ENCODE measurements at regions not wholly inside any gene's neighbourhood (a gene's known extent, or its start where the extent isn't known, plus 50 kb on each side); places are given as distances from the start of the nearest gene placed in this dataset.

DNA sequence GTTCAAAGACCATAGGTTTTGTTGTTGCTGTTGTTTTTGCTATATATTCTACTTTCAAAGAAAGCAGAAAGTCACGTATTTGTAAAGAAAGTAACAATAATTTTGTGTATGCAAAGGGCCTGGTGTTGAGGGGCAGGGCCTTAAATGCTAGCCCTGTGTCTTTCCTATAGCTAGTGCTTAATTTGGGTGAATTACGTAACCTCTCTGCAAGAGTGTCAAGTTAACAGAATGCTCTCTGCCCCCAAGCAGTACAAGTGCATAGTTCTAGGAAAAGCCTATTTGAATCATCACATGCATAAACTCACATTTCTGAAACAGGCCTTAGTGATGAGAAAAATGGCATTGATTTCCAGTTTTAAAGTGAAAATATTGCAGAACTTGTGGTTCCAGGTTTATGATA is 663.6 kb downstream of the STIM2 start:
- H3K9me3 ChIP-seq (ENCODE audit: control insufficient read depth, insufficient read depth, low read length): no peaks in the 10 kb centered on the region

DNA sequence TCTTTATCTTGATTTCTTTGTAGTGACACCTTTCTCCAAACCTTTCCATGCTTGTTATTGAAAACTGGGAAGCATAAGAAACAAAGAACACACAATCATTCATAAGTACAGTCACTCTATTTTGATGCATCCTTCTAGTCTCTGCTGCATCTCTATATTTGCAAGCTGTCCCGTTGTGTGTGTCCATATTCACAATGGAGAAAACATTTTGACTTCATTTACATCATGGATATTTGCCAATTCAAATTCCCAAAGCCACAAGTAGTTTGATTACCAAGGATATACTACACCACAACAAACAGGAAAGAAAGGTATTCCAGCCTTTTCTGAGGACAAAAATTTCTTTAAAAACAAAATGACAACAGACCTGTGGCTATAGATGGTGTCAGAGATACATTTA is 673.8 kb downstream of the STIM2 start:
- H3K27me3 ChIP-seq (ENCODE audit: control insufficient read depth, insufficient read depth, low read length): no peaks in the 10 kb centered on the region
- DNase-seq (ENCODE audit: low read depth, low spot score): no peak
- no peaks in the 10 kb centered on the region for H3K36me3 ChIP-seq (ENCODE audit: control insufficient read depth, insufficient read depth, low read length)
- H3K4me1 ChIP-seq (ENCODE audit: control insufficient read depth, insufficient read depth, low read length): no peaks in the 10 kb centered on the region
- no peak overlapping the region for H3K4me3 ChIP-seq (ENCODE audit: low read length)
- H3K27ac ChIP-seq (ENCODE audit: low read length): no peak overlapping the region
- no CpG with 5 or more reads among the region's 1 CpG for WGBS (ENCODE audit: insufficient coverage, insufficient read length)
- no peaks in the 10 kb centered on the region for H3K9me3 ChIP-seq (ENCODE audit: control insufficient read depth, insufficient read depth, low read length)

More for the DNA sequence above, 663.6 kb downstream of the STIM2 start:
- no peak overlapping the region for H3K4me3 ChIP-seq (ENCODE audit: low read length)
- H3K27ac ChIP-seq (ENCODE audit: low read length): no peak overlapping the region
- no peaks in the 10 kb centered on the region for H3K36me3 ChIP-seq (ENCODE audit: control insufficient read depth, insufficient read depth, low read length)
- no peaks in the 10 kb centered on the region for H3K27me3 ChIP-seq (ENCODE audit: control insufficient read depth, insufficient read depth, low read length)
- no peak for DNase-seq (ENCODE audit: low read depth, low spot score)
- H3K4me1 ChIP-seq (ENCODE audit: control insufficient read depth, insufficient read depth, low read length): no peaks in the 10 kb centered on the region
- WGBS (ENCODE audit: insufficient coverage, insufficient read length): no CpG with 5 or more reads among the region's 2 CpGs

- Histone ChIP-seq H3K27ac (ENCODE audit: low read length) (no peak overlapping the region), H3K36me3 (ENCODE audit: control insufficient read depth, insufficient read depth, low read length) (no peaks in the 10 kb centered on the region), H3K4me1 (ENCODE audit: control insufficient read depth, insufficient read depth, low read length) (no peaks in the 10 kb centered on the region), H3K27me3 (ENCODE audit: control insufficient read depth, insufficient read depth, low read length) (no peaks in the 10 kb centered on the region), H3K4me3 (ENCODE audit: low read length) (no peak overlapping the region), H3K9me3 (ENCODE audit: control insufficient read depth, insufficient read depth, low read length) (no peaks in the 10 kb centered on the region)
- no CpG with 5 or more reads among the region's 11 CpGs for WGBS (ENCODE audit: insufficient coverage, insufficient read length)
- DNase-seq (ENCODE audit: low read depth, low spot score): no peak
Observed at GRCh38 chr4:27568236-27568951, 707.8 kb downstream of the STIM2 start.

DNA sequence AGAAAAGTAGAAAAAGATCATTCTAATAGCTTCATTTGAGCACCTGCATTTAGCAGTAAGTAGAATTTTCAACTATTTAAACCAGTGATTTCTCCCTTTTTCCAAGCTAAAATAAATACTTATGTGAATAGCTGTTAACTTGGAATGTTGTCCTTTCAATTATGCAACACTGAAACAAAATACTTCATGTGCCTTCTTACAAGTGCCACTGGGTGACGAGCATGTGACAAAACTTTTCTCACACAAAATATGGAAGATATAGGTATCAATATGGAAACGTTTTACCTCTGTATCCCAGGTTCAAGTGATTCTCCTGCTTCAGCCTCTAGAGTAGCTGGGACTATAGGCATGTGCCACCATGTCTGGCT is 708.3 kb downstream of the STIM2 start:
- no peaks in the 10 kb centered on the region for H3K27me3 ChIP-seq (ENCODE audit: control insufficient read depth, insufficient read depth, low read length)
- H3K4me1 ChIP-seq (ENCODE audit: control insufficient read depth, insufficient read depth, low read length): no peaks in the 10 kb centered on the region
- no peaks in the 10 kb centered on the region for H3K9me3 ChIP-seq (ENCODE audit: control insufficient read depth, insufficient read depth, low read length)
- H3K27ac ChIP-seq (ENCODE audit: low read length): no peak overlapping the region
- no peak for DNase-seq (ENCODE audit: low read depth, low spot score)
- no peaks in the 10 kb centered on the region for H3K36me3 ChIP-seq (ENCODE audit: control insufficient read depth, insufficient read depth, low read length)
- WGBS (ENCODE audit: insufficient coverage, insufficient read length): no CpG with 5 or more reads among the region's 2 CpGs
- H3K4me3 ChIP-seq (ENCODE audit: low read length): no peak overlapping the region

- H3K36me3 ChIP-seq (ENCODE audit: control insufficient read depth, insufficient read depth, low read length): no peaks in the 10 kb centered on the region
- no peaks in the 10 kb centered on the region for H3K27me3 ChIP-seq (ENCODE audit: control insufficient read depth, insufficient read depth, low read length)
- no peak for DNase-seq (ENCODE audit: low read depth, low spot score)
- no peak overlapping the region for H3K27ac ChIP-seq (ENCODE audit: low read length)
- H3K4me3 ChIP-seq (ENCODE audit: low read length): no peak overlapping the region
- no CpG with 5 or more reads among the region's 5 CpGs for WGBS (ENCODE audit: insufficient coverage, insufficient read length)
- H3K4me1 ChIP-seq (ENCODE audit: control insufficient read depth, insufficient read depth, low read length): no peaks in the 10 kb centered on the region
- H3K9me3 ChIP-seq (ENCODE audit: control insufficient read depth, insufficient read depth, low read length): no peaks in the 10 kb centered on the region
Observed at GRCh38 chr4:27574743-27575142, 714.1 kb downstream of the STIM2 start.

GRCh38 chr4:27577951-27578350 is 717.3 kb downstream of the STIM2 start:
- Histone ChIP-seq H3K4me3 (ENCODE audit: low read length) (no peak overlapping the region), H3K27me3 (ENCODE audit: control insufficient read depth, insufficient read depth, low read length) (no peaks in the 10 kb centered on the region), H3K36me3 (ENCODE audit: control insufficient read depth, insufficient read depth, low read length) (no peaks in the 10 kb centered on the region), H3K4me1 (ENCODE audit: control insufficient read depth, insufficient read depth, low read length) (no peaks in the 10 kb centered on the region), H3K27ac (ENCODE audit: low read length) (no peak overlapping the region), H3K9me3 (ENCODE audit: control insufficient read depth, insufficient read depth, low read length) (no peaks in the 10 kb centered on the region)
- WGBS (ENCODE audit: insufficient coverage, insufficient read length): no CpG with 5 or more reads among the region's 2 CpGs
- DNase-seq (ENCODE audit: low read depth, low spot score): no peak

GRCh38 chr4:27592738-27593137 is 732.1 kb downstream of the STIM2 start:
- no peak overlapping the region for H3K4me3 ChIP-seq (ENCODE audit: low read length)
- H3K27me3 ChIP-seq (ENCODE audit: control insufficient read depth, insufficient read depth, low read length): no peaks in the 10 kb centered on the region
- no peaks in the 10 kb centered on the region for H3K36me3 ChIP-seq (ENCODE audit: control insufficient read depth, insufficient read depth, low read length)
- no peak for DNase-seq (ENCODE audit: low read depth, low spot score)
- WGBS (ENCODE audit: insufficient coverage, insufficient read length): no CpG with 5 or more reads among the region's 6 CpGs
- H3K9me3 ChIP-seq (ENCODE audit: control insufficient read depth, insufficient read depth, low read length): no peaks in the 10 kb centered on the region
- no peaks in the 10 kb centered on the region for H3K4me1 ChIP-seq (ENCODE audit: control insufficient read depth, insufficient read depth, low read length)
- no peak overlapping the region for H3K27ac ChIP-seq (ENCODE audit: low read length)

DNA sequence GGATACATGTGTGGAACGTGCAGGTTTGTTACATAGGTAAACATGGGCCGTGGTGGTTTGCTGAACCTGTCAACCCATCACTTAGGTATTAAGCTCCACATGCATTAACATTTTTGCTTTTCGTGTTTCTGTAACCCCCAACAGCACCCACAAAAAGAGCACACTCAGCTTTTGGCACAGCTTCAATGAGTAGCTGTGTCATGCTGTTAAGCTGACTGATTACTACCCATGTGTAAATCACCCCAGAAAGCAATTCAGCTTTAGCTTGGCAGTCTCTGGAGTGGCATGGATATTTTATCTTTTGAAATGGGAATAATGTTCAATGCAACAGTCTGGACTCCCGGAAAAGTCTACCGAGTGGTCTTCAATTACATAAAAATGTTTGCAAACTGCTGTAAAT is 734.3 kb downstream of the STIM2 start:
- Histone ChIP-seq H3K9me3 (ENCODE audit: control insufficient read depth, insufficient read depth, low read length) (no peaks in the 10 kb centered on the region), H3K36me3 (ENCODE audit: control insufficient read depth, insufficient read depth, low read length) (no peaks in the 10 kb centered on the region), H3K27me3 (ENCODE audit: control insufficient read depth, insufficient read depth, low read length) (no peaks in the 10 kb centered on the region), H3K27ac (ENCODE audit: low read length) (no peak overlapping the region), H3K4me3 (ENCODE audit: low read length) (no peak overlapping the region), H3K4me1 (ENCODE audit: control insufficient read depth, insufficient read depth, low read length) (no peaks in the 10 kb centered on the region)
- WGBS (ENCODE audit: insufficient coverage, insufficient read length): no CpG with 5 or more reads among the region's 5 CpGs
- DNase-seq (ENCODE audit: low read depth, low spot score): no peak

DNA sequence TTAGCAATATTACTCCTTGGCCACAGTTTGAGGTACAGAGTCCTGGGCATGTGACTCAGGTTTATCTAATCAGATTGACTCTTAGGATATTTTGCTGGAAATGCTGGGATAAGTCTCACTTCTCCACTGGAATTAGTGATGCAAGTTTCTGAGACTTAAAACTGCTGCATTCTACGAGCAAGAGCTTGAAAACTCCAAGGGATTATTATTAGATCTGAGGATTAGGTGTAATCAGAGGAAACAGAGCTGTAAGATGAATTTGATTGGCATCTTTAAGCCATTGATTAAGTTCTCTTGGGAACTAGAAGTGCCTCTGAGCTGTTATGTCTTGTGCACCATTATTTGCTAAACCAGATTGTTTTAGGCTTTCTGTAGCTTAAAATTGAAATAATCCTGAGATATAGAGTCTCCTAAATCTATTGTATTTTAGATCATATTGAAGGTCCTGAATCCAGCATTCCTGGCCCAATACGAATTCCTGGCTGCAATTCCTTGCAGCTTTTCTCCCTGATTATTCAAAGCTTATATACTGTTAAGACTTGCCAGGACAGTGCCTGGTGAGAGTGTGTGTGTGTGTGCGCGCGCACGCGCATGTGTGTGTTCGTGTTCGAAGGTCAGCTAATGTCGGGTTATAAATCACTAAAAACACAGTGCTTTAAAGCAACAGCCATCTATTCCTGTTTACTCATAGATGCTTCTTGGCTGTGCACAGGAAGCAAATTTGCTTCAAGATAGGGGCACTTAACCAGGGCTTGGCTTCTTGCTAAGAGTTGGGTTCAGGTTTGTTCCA is 735.1 kb downstream of the STIM2 start:
- Histone ChIP-seq H3K27me3 (ENCODE audit: control insufficient read depth, insufficient read depth, low read length) (no peaks in the 10 kb centered on the region), H3K27ac (ENCODE audit: low read length) (no peak overlapping the region), H3K4me3 (ENCODE audit: low read length) (no peak overlapping the region), H3K9me3 (ENCODE audit: control insufficient read depth, insufficient read depth, low read length) (no peaks in the 10 kb centered on the region), H3K4me1 (ENCODE audit: control insufficient read depth, insufficient read depth, low read length) (no peaks in the 10 kb centered on the region), H3K36me3 (ENCODE audit: control insufficient read depth, insufficient read depth, low read length) (no peaks in the 10 kb centered on the region)
- no CpG with 5 or more reads among the region's 10 CpGs for WGBS (ENCODE audit: insufficient coverage, insufficient read length)
- no peak for DNase-seq (ENCODE audit: low read depth, low spot score)

GRCh38 chr4:27602172-27602571 is 741.5 kb downstream of the STIM2 start:
- H3K27ac ChIP-seq (ENCODE audit: low read length): no peak overlapping the region
- H3K9me3 ChIP-seq (ENCODE audit: control insufficient read depth, insufficient read depth, low read length): no peaks in the 10 kb centered on the region
- no peaks in the 10 kb centered on the region for H3K4me1 ChIP-seq (ENCODE audit: control insufficient read depth, insufficient read depth, low read length)
- H3K4me3 ChIP-seq (ENCODE audit: low read length): no peak overlapping the region
- no peak for DNase-seq (ENCODE audit: low read depth, low spot score)
- no peaks in the 10 kb centered on the region for H3K36me3 ChIP-seq (ENCODE audit: control insufficient read depth, insufficient read depth, low read length)
- no peaks in the 10 kb centered on the region for H3K27me3 ChIP-seq (ENCODE audit: control insufficient read depth, insufficient read depth, low read length)

- Histone ChIP-seq H3K27me3 (ENCODE audit: control insufficient read depth, insufficient read depth, low read length) (no peaks in the 10 kb centered on the region), H3K4me3 (ENCODE audit: low read length) (no peak overlapping the region), H3K36me3 (ENCODE audit: control insufficient read depth, insufficient read depth, low read length) (no peaks in the 10 kb centered on the region), H3K27ac (ENCODE audit: low read length) (no peak overlapping the region), H3K4me1 (ENCODE audit: control insufficient read depth, insufficient read depth, low read length) (no peaks in the 10 kb centered on the region), H3K9me3 (ENCODE audit: control insufficient read depth, insufficient read depth, low read length) (no peaks in the 10 kb centered on the region)
- no peak for DNase-seq (ENCODE audit: low read depth, low spot score)
- WGBS (ENCODE audit: insufficient coverage, insufficient read length): no CpG with 5 or more reads among the region's 3 CpGs
Observed at GRCh38 chr4:27604692-27605091, 744.1 kb downstream of the STIM2 start.
